HG03354 (cell line): ENCODE measurements at regions not wholly inside any gene's neighbourhood (a gene's known extent, or its start where the extent isn't known, plus 50 kb on each side); places are given as distances from the start of the nearest gene placed in this dataset.

Source experiments
- ATAC-seq: cut with Tn5 transposase; IDR thresholded peaks from one replicate; pipeline ENCODE4 v1.9.1; 2021; ENCODE audit warnings: mild to moderate bottlenecking; ENCODE audit not compliant: unreplicated experiment, poor library complexity, severe bottlenecking

DNA sequence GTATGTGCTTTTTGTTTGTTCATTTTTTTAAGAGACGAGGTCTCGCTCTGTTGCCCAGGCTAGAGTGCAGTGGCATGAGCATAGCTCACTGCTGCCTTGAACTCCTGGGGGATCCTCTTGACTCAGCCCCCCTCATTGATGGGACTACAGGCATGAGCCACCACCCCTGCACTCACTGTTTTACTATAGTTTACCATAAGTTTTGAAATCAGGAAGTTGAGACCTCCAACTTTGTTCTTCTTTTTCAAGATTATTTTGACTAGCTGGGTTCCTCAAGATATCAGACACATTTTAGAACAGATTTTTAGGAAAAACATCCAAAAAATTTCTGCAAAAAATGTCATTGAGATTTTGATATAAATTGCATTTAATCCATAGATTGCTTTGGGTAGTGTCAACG, 120.4 kb upstream of the FGGY start:
- no peak for ATAC-seq

DNA sequence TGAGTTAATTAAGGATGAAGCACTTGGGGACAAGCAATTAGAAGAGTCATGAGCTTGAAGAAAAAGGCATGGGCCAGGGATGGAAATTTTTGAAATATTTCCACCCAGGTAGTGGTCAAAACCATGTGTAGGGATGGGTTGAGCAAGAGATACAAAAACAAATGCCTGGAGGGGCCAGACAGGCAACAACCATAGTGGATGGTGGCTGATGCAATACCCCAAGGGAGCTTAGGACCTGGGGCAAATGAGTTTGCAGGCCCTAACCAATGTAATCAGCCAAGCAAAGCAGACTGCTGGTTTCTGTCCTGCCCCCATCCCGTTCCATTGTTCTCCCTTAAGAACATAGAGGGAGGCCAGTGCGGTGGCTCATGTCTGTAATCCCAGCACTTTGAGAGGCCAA, 119.1 kb upstream of the FGGY start:
- no peak for ATAC-seq

- ATAC-seq, result no peak
Measured at GRCh38 chr1:59178339-59179187, 118.3 kb upstream of the FGGY start.

DNA sequence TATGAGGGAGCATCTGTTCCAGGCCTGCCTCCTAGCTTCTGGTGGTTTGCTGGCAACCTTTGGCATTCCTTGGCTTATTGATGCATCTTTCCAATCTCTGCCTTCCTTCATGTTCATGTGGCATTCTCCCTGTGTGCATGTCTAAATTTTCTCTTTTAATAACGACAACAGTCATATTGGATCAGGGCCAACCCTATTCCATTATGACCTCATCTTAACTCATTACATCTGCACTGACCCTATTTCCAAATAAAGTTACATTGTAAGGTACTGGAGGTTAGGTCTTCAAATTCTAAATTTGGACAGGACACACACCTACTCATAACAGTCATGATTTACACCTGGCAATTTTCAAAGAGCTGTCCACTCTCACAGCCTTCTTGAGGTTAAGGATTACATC, 117.2 kb upstream of the FGGY start:
- ATAC-seq, result no peak

- no peak for ATAC-seq
Measured at GRCh38 chr1:59180735-59181134, 116.2 kb upstream of the FGGY start.

DNA sequence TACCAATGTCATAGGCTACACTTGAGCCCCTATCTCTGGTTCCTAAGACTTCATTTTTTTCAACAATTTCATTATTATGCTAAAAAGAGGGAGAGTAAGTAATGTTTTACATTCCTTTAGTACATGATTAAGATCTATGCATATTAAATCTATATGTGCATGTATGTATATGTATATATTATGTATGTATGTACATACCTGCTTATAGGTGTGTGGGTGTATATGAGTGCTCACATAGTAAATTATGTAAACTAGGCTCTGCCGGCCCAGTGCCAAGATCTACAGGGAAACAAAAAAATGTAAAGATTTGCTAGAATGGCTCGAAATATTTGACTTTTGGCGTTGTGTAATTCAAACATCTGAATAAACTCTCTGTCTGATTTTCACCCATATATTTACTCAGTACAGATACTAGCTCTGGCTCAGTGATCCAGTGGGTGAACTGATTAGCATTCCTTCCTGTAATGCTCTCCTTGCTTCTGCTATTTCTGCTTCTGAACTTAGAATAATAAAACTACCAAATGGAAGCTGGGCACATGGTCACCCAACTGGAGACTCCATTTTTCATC, 113.1 kb upstream of the FGGY start:
- no peak for ATAC-seq

DNA sequence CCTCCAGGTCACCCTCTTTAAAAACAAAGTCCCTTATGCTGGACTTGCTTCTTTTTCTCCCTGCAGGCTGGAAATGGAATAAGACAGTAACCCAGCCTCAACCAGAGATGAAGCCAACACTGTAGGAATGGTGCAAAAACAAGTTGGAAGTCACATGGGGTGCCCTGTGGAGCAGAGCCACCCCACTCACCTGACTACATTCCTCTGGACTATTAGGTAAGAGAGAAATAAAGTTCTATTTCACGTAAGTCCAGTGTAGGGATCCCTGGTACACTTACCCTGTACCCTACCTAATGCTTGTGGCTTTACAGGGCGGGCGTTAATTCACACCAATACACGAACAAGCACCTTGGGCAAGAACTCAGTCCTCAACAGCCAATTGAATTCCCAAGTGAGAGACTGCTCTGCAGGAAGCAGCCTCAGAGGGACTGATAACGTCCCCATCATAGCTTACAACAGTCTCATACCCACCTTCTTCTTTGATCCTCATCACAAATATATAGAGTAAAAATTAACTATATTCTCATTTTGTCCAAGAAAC, 112.5 kb upstream of the FGGY start:
- ATAC-seq, result no peak

- no peak for ATAC-seq
Measured at GRCh38 chr1:59185163-59185860, 111.6 kb upstream of the FGGY start.

- no peak for ATAC-seq
Measured at GRCh38 chr1:59186656-59187055, 110.2 kb upstream of the FGGY start.

GRCh38 chr1:59188413-59189213, 108.3 kb upstream of the FGGY start:
- no peak for ATAC-seq

DNA sequence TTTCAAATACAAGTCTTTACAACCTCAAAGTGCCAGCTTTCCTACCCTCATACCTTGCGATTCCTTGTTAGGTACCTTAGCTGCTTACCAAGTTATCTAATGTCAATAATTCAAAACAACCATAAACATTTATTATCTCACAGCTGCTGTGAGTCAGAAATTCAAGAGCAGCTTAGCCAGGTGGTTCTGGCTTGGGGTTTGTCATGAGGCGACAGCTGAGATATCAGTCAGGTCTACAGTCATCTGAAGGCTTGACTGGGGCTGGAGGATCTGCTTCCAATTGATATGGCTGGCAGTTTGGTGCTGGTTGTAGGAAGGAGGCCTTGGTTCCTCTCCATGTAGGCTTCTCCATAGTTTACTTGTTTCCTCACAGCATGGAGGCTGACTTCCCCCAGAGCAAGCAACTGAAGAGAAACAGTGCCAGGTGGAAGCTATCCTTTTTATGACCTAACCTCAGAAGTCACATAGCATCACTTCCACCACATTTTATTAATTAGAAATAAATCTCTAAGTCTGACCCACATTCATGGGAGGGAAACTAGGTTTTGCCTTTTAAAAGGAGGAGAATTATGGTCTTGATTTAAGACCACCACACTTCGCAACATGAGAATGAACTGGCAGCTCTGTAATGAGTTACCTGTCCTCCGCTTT, 103.3 kb upstream of the FGGY start:
- no peak for ATAC-seq

DNA sequence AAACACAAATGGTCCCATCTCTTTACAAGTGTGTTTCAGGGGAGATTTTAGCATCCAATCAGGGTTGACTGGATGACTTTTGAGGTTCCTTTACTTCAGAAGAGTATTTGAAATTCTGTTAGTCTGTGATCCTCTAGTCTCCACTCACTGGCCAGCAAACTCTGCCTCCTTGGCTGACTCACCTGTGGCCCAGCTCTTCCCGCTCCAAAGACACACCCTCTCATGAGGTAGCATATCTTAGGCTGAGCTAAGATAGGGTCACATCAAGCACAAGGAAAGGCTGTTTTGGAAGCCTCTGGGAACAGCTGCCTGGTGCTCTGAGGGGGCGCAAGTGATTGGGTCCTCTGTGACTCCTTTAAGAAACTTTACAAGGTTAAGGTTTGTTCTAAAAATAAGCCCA, 102.3 kb upstream of the FGGY start:
- ATAC-seq, result no peak

- no peak for ATAC-seq
Measured at GRCh38 chr1:59195151-59195550, 101.7 kb upstream of the FGGY start.

- ATAC-seq, result no peak
Measured at GRCh38 chr1:59198564-59198963, 98.3 kb upstream of the FGGY start.

DNA sequence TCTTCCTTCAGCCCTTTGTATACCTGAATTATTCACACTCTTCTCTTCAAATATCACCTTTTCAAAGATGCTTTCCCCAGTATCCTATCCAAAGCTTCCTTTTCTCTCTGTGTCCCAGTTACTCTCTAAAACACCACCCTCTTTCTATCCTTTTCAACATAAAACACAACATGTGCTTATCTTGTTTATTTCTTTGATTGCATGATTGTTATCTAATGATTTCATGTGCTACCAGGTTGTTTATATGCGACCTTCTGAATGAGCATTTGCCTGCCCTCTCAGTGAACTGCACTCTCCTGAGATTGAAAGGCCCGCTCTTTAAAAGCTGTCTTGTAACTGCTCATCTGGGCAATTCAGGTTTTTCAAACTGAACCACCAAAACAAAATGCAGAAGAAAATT, 97.7 kb upstream of the FGGY start:
- no peak for ATAC-seq

DNA sequence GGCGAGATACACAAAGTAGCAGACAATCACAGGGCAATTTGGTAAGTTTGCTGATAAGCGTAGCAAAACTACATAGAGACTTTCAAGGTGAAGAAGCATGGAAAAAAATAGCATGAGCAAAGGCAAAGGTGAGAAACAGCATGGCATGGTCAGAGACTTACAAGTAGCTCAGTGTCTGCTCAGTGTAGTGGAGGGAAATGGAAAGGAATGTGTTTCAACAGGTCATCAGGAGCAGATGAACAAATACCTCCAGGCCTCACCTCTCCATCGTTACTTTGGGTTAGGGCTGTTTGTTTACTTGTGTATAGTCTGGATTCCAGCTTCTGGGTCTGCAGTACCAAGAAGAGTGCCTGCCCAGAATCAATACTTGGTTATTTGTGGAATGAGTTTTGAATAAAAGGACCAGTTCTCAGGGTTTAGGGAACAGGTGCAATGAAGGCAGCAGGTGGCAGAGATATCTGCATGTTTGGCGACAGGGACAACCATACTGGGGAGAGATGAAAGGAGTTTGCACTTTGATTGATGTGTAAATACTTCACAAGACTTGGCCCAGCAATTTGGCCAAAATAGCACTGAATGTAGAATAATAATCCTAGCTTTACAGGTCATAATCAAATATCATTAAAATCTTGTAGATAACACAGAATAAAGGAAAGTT, 97.0 kb upstream of the FGGY start:
- no peak for ATAC-seq

- ATAC-seq, result no peak
Measured at GRCh38 chr1:59201341-59201740, 95.6 kb upstream of the FGGY start.

DNA sequence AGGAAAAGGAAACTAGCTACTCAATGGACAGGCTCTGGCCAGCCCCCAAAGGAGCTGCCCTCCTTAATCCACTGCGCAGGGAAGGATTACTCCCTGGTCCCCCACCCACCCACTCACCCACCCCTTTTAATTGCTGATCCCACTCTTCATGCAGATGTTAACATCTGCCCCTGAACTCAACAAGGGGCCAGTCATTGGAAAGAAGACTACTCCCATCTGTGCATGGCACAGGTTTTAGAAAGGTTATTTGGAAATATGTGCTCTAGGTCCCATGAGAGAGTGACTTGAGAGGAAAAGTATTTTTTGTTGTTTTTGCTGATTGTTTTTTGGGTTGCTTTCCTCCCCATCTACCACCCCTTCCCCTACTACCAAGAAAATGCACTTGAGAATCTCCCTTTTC, 94.4 kb upstream of the FGGY start:
- no peak for ATAC-seq

- ATAC-seq, result no peak
Measured at GRCh38 chr1:59204001-59204400, 92.9 kb upstream of the FGGY start.
